Activated CD8-positive, alpha-beta memory T cell treated with anti-CD3 and anti-CD28 coated beads, Interleukin-2, amount 10 ng/mL, durations not matched to agents 7 days and 5 days (primary cell): ENCODE measurements at regions not wholly inside any gene's neighbourhood (a gene's known extent, or its start where the extent isn't known, plus 50 kb on each side); places are given as distances from the start of the nearest gene placed in this dataset.
A peak's percentile ranks its signal among the peaks of the same experiment; 100 is the strongest.

Source experiments
- ATAC-seq: fragments of 150-1000 bp; cut with Tn5 transposase; one replicate; pipeline ENCODE4 v1.10.0; 2021; ENCODE audit warnings: moderate library complexity
- CTCF ChIA-PET: fragments of 350-600 bp; sonication (Branson Sonifier 250); formaldehyde crosslinking; loops from one replicate; lab custom pipeline; 2021; ENCODE audit warnings: antibody characterized with exemption; lab: Charles Lee
- DNase-seq: peaks from one replicate; pipeline ENCODE4 v3.0.0-alpha.2; 2020
- H3K27ac Mint-ChIP-seq: one replicate; pipeline ENCODE4 v1.8.0; 2021; ENCODE audit warnings: mild to moderate bottlenecking, mixed read lengths
- H3K27me3 Mint-ChIP-seq: one replicate; pipeline ENCODE4 v1.8.0; 2021; ENCODE audit warnings: mixed read lengths
- H3K36me3 Mint-ChIP-seq: one replicate; pipeline ENCODE4 v1.8.0; 2021; ENCODE audit warnings: mild to moderate bottlenecking, mixed read lengths
- H3K4me1 Mint-ChIP-seq: one replicate; pipeline ENCODE4 v1.8.0; 2021; ENCODE audit warnings: mixed read lengths
- H3K4me3 Mint-ChIP-seq: one replicate; pipeline ENCODE4 v1.8.0; 2021; ENCODE audit warnings: mild to moderate bottlenecking, moderate library complexity, mixed read lengths
- H3K9me3 Mint-ChIP-seq: one replicate; pipeline ENCODE4 v1.8.0; 2022; ENCODE audit warnings: low read depth, mixed read lengths

- Mint-ChIP-seq H3K36me3 (peaks cover 2% of the 10 kb centered on the region), H3K4me1 (peaks cover 3% of the 10 kb centered on the region), H3K9me3 (peaks cover 14% of the 10 kb centered on the region), H3K27me3 (peaks cover 30% of the 10 kb centered on the region), H3K4me3 (no peak overlapping the region), H3K27ac (no peak overlapping the region)
- ATAC-seq (no peak), DNase-seq (no peak)
- CTCF ChIA-PET, result no interaction called here
Measured at GRCh38 chr7:18081617-18082016, 54.0 kb upstream of the PRPS1L1 start.

GRCh38 chr7:18082169-18082568 is 54.5 kb upstream of the PRPS1L1 start:
- no peak for ATAC-seq
- Mint-ChIP-seq H3K4me1 (peaks cover 5% of the 10 kb centered on the region), H3K9me3 (peaks cover 14% of the 10 kb centered on the region), H3K27me3 (peaks cover 30% of the 10 kb centered on the region), H3K4me3 (no peak overlapping the region), H3K27ac (no peak overlapping the region), H3K36me3 (peaks cover 2% of the 10 kb centered on the region)
- CTCF ChIA-PET, result no interaction called here
- DNase-seq, result no peak

GRCh38 chr7:18086165-18087025 is 58.7 kb upstream of the PRPS1L1 start:
- Mint-ChIP-seq H3K4me3 (peak overlapping the region; percentile 60), H3K36me3 (peaks cover 2% of the 10 kb centered on the region), H3K4me1 (peaks cover 7% of the 10 kb centered on the region), H3K9me3 (peaks cover 8% of the 10 kb centered on the region), H3K27ac (no peak overlapping the region), H3K27me3 (peaks cover 52% of the 10 kb centered on the region)
- CTCF ChIA-PET, result no interaction called here
- peak; percentile 39 for ATAC-seq
- no peak for DNase-seq

- CTCF ChIA-PET, result no interaction called here
- ATAC-seq, result no peak
- Mint-ChIP-seq H3K27me3 (peaks cover 52% of the 10 kb centered on the region), H3K27ac (no peak overlapping the region), H3K4me3 (peak overlapping the region; percentile 57), H3K9me3 (peaks cover 5% of the 10 kb centered on the region), H3K4me1 (peaks cover 7% of the 10 kb centered on the region), H3K36me3 (no peaks in the 10 kb centered on the region)
- no peak for DNase-seq
Measured at GRCh38 chr7:18087026-18087686, 59.5 kb upstream of the PRPS1L1 start.

GRCh38 chr7:18087687-18088078 is 60.0 kb upstream of the PRPS1L1 start:
- CTCF ChIA-PET, result no interaction called here
- Mint-ChIP-seq H3K4me1 (peaks cover 7% of the 10 kb centered on the region), H3K27ac (no peak overlapping the region), H3K4me3 (peak overlapping the region; percentile 57), H3K9me3 (peaks cover 3% of the 10 kb centered on the region), H3K36me3 (no peaks in the 10 kb centered on the region), H3K27me3 (peaks cover 52% of the 10 kb centered on the region)
- DNase-seq, result no peak
- ATAC-seq, result no peak

GRCh38 chr7:18096087-18096486 is 68.4 kb upstream of the PRPS1L1 start:
- Mint-ChIP-seq H3K4me1 (no peaks in the 10 kb centered on the region), H3K4me3 (no peak overlapping the region), H3K27me3 (peaks cover 5% of the 10 kb centered on the region), H3K27ac (no peak overlapping the region), H3K9me3 (no peaks in the 10 kb centered on the region), H3K36me3 (no peaks in the 10 kb centered on the region)
- DNase-seq, result no peak
- CTCF ChIA-PET, result no interaction called here
- ATAC-seq, result no peak

GRCh38 chr7:18102576-18102975 is 74.9 kb upstream of the PRPS1L1 start:
- no peaks in the 10 kb centered on the region for H3K9me3 Mint-ChIP-seq
- CTCF ChIA-PET, result no interaction called here
- H3K27me3 Mint-ChIP-seq, result peaks cover 8% of the 10 kb centered on the region
- ATAC-seq, result no peak
- no peak overlapping the region for H3K4me3 Mint-ChIP-seq
- H3K36me3 Mint-ChIP-seq, result no peaks in the 10 kb centered on the region
- no peak for DNase-seq
- no peak overlapping the region for H3K27ac Mint-ChIP-seq
- H3K4me1 Mint-ChIP-seq, result no peaks in the 10 kb centered on the region

- Mint-ChIP-seq H3K36me3 (no peaks in the 10 kb centered on the region), H3K4me1 (no peaks in the 10 kb centered on the region), H3K27me3 (peaks cover 7% of the 10 kb centered on the region), H3K9me3 (no peaks in the 10 kb centered on the region), H3K27ac (no peak overlapping the region), H3K4me3 (no peak overlapping the region)
- ATAC-seq (no peak), DNase-seq (no peak)
- CTCF ChIA-PET, result no interaction called here
Measured at GRCh38 chr7:18103436-18104218, 76.0 kb upstream of the PRPS1L1 start.

- no peak for ATAC-seq
- CTCF ChIA-PET, result no interaction called here
Measured at GRCh38 chr7:18109762-18110161, 82.1 kb upstream of the PRPS1L1 start.

GRCh38 chr7:18116661-18117060 is 89.0 kb upstream of the PRPS1L1 start:
- DNase-seq (no peak), ATAC-seq (no peak)
- H3K27ac Mint-ChIP-seq, result no peak overlapping the region
- no peaks in the 10 kb centered on the region for H3K4me1 Mint-ChIP-seq
- H3K36me3 Mint-ChIP-seq, result no peaks in the 10 kb centered on the region
- H3K27me3 Mint-ChIP-seq, result peaks cover 7% of the 10 kb centered on the region
- H3K9me3 Mint-ChIP-seq, result no peaks in the 10 kb centered on the region
- CTCF ChIA-PET, result no interaction called here
- no peak overlapping the region for H3K4me3 Mint-ChIP-seq

More at GRCh38 chr7:18109762-18110161, 82.1 kb upstream of the PRPS1L1 start:
- H3K4me3 Mint-ChIP-seq, result no peak overlapping the region
- no peaks in the 10 kb centered on the region for H3K9me3 Mint-ChIP-seq
- H3K36me3 Mint-ChIP-seq, result no peaks in the 10 kb centered on the region
- H3K4me1 Mint-ChIP-seq, result no peaks in the 10 kb centered on the region
- H3K27ac Mint-ChIP-seq, result no peak overlapping the region
- H3K27me3 Mint-ChIP-seq, result peaks cover 7% of the 10 kb centered on the region
- DNase-seq, result no peak

- H3K4me3 Mint-ChIP-seq, result no peak overlapping the region
- no peak overlapping the region for H3K27ac Mint-ChIP-seq
- no peaks in the 10 kb centered on the region for H3K9me3 Mint-ChIP-seq
- H3K36me3 Mint-ChIP-seq, result no peaks in the 10 kb centered on the region
- no peak for DNase-seq
- H3K27me3 Mint-ChIP-seq, result peaks cover 11% of the 10 kb centered on the region
- H3K4me1 Mint-ChIP-seq, result no peaks in the 10 kb centered on the region
- CTCF ChIA-PET, result no interaction called here
- no peak for ATAC-seq
Measured at GRCh38 chr7:18117482-18117881, 89.8 kb upstream of the PRPS1L1 start.

GRCh38 chr7:18119985-18120384 is 92.3 kb upstream of the PRPS1L1 start:
- Mint-ChIP-seq H3K36me3 (no peaks in the 10 kb centered on the region), H3K4me1 (no peaks in the 10 kb centered on the region), H3K27ac (no peak overlapping the region), H3K4me3 (no peak overlapping the region), H3K27me3 (peaks cover 11% of the 10 kb centered on the region), H3K9me3 (no peaks in the 10 kb centered on the region)
- no peak for DNase-seq
- CTCF ChIA-PET, result no interaction called here
- no peak for ATAC-seq

GRCh38 chr7:18123508-18124239 is 96.0 kb upstream of the PRPS1L1 start:
- H3K9me3 Mint-ChIP-seq, result no peaks in the 10 kb centered on the region
- no peaks in the 10 kb centered on the region for H3K4me1 Mint-ChIP-seq
- H3K36me3 Mint-ChIP-seq, result no peaks in the 10 kb centered on the region
- ATAC-seq (no peak), DNase-seq (no peak)
- H3K27me3 Mint-ChIP-seq, result peaks cover 10% of the 10 kb centered on the region
- H3K4me3 Mint-ChIP-seq, result no peak overlapping the region
- H3K27ac Mint-ChIP-seq, result no peak overlapping the region
- CTCF ChIA-PET, result no interaction called here
